ENCODE measurements at regions not wholly inside any gene's neighbourhood (a gene's known extent, or its start where the extent isn't known, plus 50 kb on each side); places are given as distances from the start of the nearest gene placed in this dataset.

- no peak for TF ChIP-seq ZFX (IDR thresholded peaks at IDR 0.05)
- TF ChIP-seq CTCF (conservative IDR thresholded peaks at IDR 0.05), result no peak
- H3K27ac ChIP-seq, result no peak overlapping the region
Measured at GRCh38 chr9:90979639-90980038, 178.0 kb downstream of the SYK start.

GRCh38 chr9:90981726-90982125 lies 180.1 kb downstream of the SYK start:
- no peak overlapping the region for H3K27ac ChIP-seq
- no peak for TF ChIP-seq CTCF (conservative IDR thresholded peaks at IDR 0.05)
- no peak for TF ChIP-seq ZFX (IDR thresholded peaks at IDR 0.05)

- no peak overlapping the region for H3K27ac ChIP-seq
- TF ChIP-seq CTCF (conservative IDR thresholded peaks at IDR 0.05) (no peak), ZFX (IDR thresholded peaks at IDR 0.05) (no peak)
Measured at GRCh38 chr9:90983394-90983793, 181.8 kb downstream of the SYK start.

GRCh38 chr9:90985631-90986030 lies 184.0 kb downstream of the SYK start:
- no peak overlapping the region for H3K27ac ChIP-seq
- TF ChIP-seq ZFX (IDR thresholded peaks at IDR 0.05) (no peak), CTCF (conservative IDR thresholded peaks at IDR 0.05) (no peak)

- TF ChIP-seq ZFX (IDR thresholded peaks at IDR 0.05) (no peak), CTCF (conservative IDR thresholded peaks at IDR 0.05) (no peak)
- H3K27ac ChIP-seq, result no peak overlapping the region
Measured at GRCh38 chr9:90986161-90986560, 184.5 kb downstream of the SYK start.

- H3K27ac ChIP-seq, result no peak overlapping the region
- no peak for TF ChIP-seq CTCF (conservative IDR thresholded peaks at IDR 0.05)
- TF ChIP-seq ZFX (IDR thresholded peaks at IDR 0.05), result no peak
Measured at GRCh38 chr9:90987566-90987965, 185.9 kb downstream of the SYK start.

GRCh38 chr9:90988318-90988717 lies 186.7 kb downstream of the SYK start:
- no peak overlapping the region for H3K27ac ChIP-seq

More at GRCh38 chr9:90988318-90988717, 186.7 kb downstream of the SYK start:
- no peak for TF ChIP-seq CTCF (conservative IDR thresholded peaks at IDR 0.05)
- TF ChIP-seq ZFX (IDR thresholded peaks at IDR 0.05), result no peak
